Uterus (tissue), 2 donors: ENCODE measurements at regions not wholly inside any gene's neighbourhood (a gene's known extent, or its start where the extent isn't known, plus 50 kb on each side); places are given as distances from the start of the nearest gene placed in this dataset.

ENCODE experiments used
- CTCF ChIP-seq, 4 experiments: fragments of 200-600 bp in 2 of 4; fragments of 450-650 bp in 2 of 4; sonication (generic) in 2 of 4; IDR thresholded peaks; one replicate each; pipeline ENCODE4 v1.5.1; 2016 to 2019; ENCODE audit warnings: antibody characterized with exemption in 4 of 4, mild to moderate bottlenecking in 2 of 4, moderate library complexity in 1 of 4
- POLR2A ChIP-seq, 2 donors: fragments of 450-650 bp; IDR thresholded peaks; one replicate each; pipeline ENCODE4 v1.6.1; 2016; ENCODE audit warnings: antibody characterized with exemption in 2 of 2, mild to moderate bottlenecking in 1 of 2, moderate library complexity in 1 of 2

GRCh38 chr16:86946981-86947380 lies 368.6 kb downstream of the FOXL1 start:
- TF ChIP-seq CTCF (IDR thresholded peaks at IDR 0.05): no peak
- no peak for TF ChIP-seq POLR2A (IDR thresholded peaks at IDR 0.05)
